Prostate gland (tissue), 2 donors: ENCODE measurements at regions not wholly inside any gene's neighbourhood (a gene's known extent, or its start where the extent isn't known, plus 50 kb on each side); places are given as distances from the start of the nearest gene placed in this dataset.

ENCODE experiments used
- CTCF ChIP-seq, 4 experiments: fragments of 200-600 bp in 2 of 4; fragments of 450-650 bp in 2 of 4; sonication (generic) in 2 of 4; IDR thresholded peaks; 1 replicate in 3 of 4; 2 replicates in 1 of 4; pipeline ENCODE4 v1.5.1; 2016 to 2019; ENCODE audit warnings: antibody characterized with exemption in 4 of 4, mild to moderate bottlenecking in 2 of 4, moderate library complexity in 2 of 4
- POLR2A ChIP-seq: fragments of 450-650 bp; IDR thresholded peaks from one replicate; pipeline ENCODE4 v1.6.1; 2016; ENCODE audit warnings: antibody characterized with exemption, mild to moderate bottlenecking
- POLR2AphosphoS5 ChIP-seq: sonication (generic); formaldehyde crosslinking; IDR thresholded peaks from one replicate; pipeline ENCODE4 v1.6.1; 2017; ENCODE audit warnings: antibody characterized with exemption

GRCh38 chr1:239493811-239494414 lies 107.5 kb downstream of the CHRM3 start:
- TF ChIP-seq POLR2A (no peak), CTCF (IDR thresholded peaks at IDR 0.05) (no peak), POLR2AphosphoS5 (no peak)
